NOMO-1 (cell line): ENCODE measurements at regions not wholly inside any gene's neighbourhood (a gene's known extent, or its start where the extent isn't known, plus 50 kb on each side); places are given as distances from the start of the nearest gene placed in this dataset.

Source experiments
- DNase-seq, 2 experiments: peaks; one replicate each; lab custom pipeline; 2025; ENCODE audit not compliant: unreplicated experiment in 2 of 2; lab: John Stamatoyannopoulos, UW

GRCh38 chr13:80612804-80613203 is 271.9 kb upstream of the SPRY2 start:
- no peak for DNase-seq

- no peak for DNase-seq
These were observed 270.4 kb upstream of the SPRY2 start for GRCh38 chr13:80611310-80611709.

GRCh38 chr13:80605716-80606115 is 264.8 kb upstream of the SPRY2 start:
- no peak for DNase-seq

GRCh38 chr13:80605011-80605410 is 264.1 kb upstream of the SPRY2 start:
- DNase-seq: no peak

GRCh38 chr13:80604098-80604497 is 263.2 kb upstream of the SPRY2 start:
- DNase-seq: no peak

- DNase-seq: no peak
These were observed 262.4 kb upstream of the SPRY2 start for GRCh38 chr13:80603351-80603750.

GRCh38 chr13:80599765-80600164 is 258.8 kb upstream of the SPRY2 start:
- no peak for DNase-seq

- no peak for DNase-seq
These were observed 257.3 kb upstream of the SPRY2 start for GRCh38 chr13:80598189-80598588.

- DNase-seq: no peak
These were observed 251.2 kb upstream of the SPRY2 start for GRCh38 chr13:80591976-80592740.

- peak; percentile 7 to 29 for DNase-seq
These were observed 249.6 kb upstream of the SPRY2 start for GRCh38 chr13:80590551-80590950.

- DNase-seq: peak; percentile 14 to 77
These were observed 245.4 kb upstream of the SPRY2 start for GRCh38 chr13:80586356-80586755.

GRCh38 chr13:80585531-80585930 is 244.6 kb upstream of the SPRY2 start:
- DNase-seq: no peak

GRCh38 chr13:80584785-80585184 is 243.9 kb upstream of the SPRY2 start:
- DNase-seq: no peak

GRCh38 chr13:80584306-80584705 is 243.4 kb upstream of the SPRY2 start:
- no peak for DNase-seq

- no peak for DNase-seq
These were observed 237.2 kb upstream of the SPRY2 start for GRCh38 chr13:80577926-80578670.

GRCh38 chr13:80577285-80577684 is 236.4 kb upstream of the SPRY2 start:
- DNase-seq: no peak

GRCh38 chr13:80574113-80574850 is 233.4 kb upstream of the SPRY2 start:
- DNase-seq: no peak

- DNase-seq: no peak
These were observed 232.0 kb upstream of the SPRY2 start for GRCh38 chr13:80572923-80573316.

- DNase-seq: no peak
These were observed 231.5 kb upstream of the SPRY2 start for GRCh38 chr13:80572308-80572922.

GRCh38 chr13:80571346-80572307 is 230.7 kb upstream of the SPRY2 start:
- no peak for DNase-seq
